ENCODE measurements at regions not wholly inside any gene's neighbourhood (a gene's known extent, or its start where the extent isn't known, plus 50 kb on each side); places are given as distances from the start of the nearest gene placed in this dataset.

DNA sequence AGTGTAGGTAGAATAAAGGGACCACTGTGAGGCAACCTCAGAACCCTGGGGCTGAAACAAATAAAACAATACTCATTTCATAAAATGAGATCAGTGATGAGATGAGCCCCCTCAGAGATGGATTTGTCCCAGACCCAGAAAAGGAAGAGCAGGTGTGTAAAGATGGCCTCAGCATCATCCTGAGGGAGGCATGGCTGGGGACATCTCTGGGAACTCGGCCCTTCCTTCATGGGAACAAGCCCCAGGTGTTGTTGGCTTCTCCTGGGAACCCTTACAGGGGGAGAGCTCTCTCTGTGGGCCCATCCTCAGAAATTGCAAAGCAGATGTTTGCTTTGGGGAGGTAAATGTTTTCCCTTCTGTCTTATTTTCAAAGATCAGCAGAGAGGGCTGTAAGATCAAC is 133.2 kb upstream of the USP24 start:
- no peaks in the 10 kb centered on the region for H3K4me1 ChIP-seq (ENCODE audit: control insufficient read depth in 1 of 2, insufficient read depth in 2 of 2, low read length in 2 of 2)
- no peaks in the 10 kb centered on the region for H3K27me3 ChIP-seq (ENCODE audit: control insufficient read depth in 1 of 2, insufficient read depth in 2 of 2, low read length in 2 of 2)
- H3K9ac ChIP-seq (ENCODE audit: low read depth in 1 of 2, low read length in 2 of 2): no peak overlapping the region
- H3K9me3 ChIP-seq (ENCODE audit: control insufficient read depth in 1 of 2, low read length in 2 of 2): no peaks in the 10 kb centered on the region
- H3K4me3 ChIP-seq (ENCODE audit: low read depth in 1 of 2, low read length in 2 of 2): no peak overlapping the region
- no peak overlapping the region for H3K27ac ChIP-seq (ENCODE audit: low read depth, low read length)
- no peaks in the 10 kb centered on the region for H3K36me3 ChIP-seq (ENCODE audit: control insufficient read depth in 1 of 2, insufficient read depth in 2 of 2, low read length in 2 of 2)

DNA sequence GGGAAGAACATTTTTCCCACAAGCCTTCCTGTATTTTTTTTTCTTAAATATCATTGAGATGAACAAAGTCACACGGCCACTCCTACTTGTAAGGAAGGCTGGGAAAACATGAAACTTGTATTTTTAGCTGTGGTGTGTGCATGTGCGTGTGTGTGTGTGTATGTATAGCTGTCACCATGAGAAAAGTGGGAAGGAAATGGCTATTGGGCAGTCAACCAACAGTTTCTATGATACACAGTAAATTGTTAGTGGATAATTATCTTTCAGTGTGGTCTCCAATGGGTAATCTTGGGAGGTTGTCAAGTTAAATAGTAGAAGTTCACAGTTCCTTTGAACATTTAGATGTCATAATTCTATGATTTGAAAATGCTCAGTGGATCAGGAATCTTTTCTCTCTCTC is 132.7 kb upstream of the USP24 start:
- Histone ChIP-seq H3K36me3 (ENCODE audit: control insufficient read depth in 1 of 2, insufficient read depth in 2 of 2, low read length in 2 of 2) (no peaks in the 10 kb centered on the region), H3K27me3 (ENCODE audit: control insufficient read depth in 1 of 2, insufficient read depth in 2 of 2, low read length in 2 of 2) (no peaks in the 10 kb centered on the region), H3K4me3 (ENCODE audit: low read depth in 1 of 2, low read length in 2 of 2) (no peak overlapping the region), H3K9ac (ENCODE audit: low read depth in 1 of 2, low read length in 2 of 2) (no peak overlapping the region), H3K9me3 (ENCODE audit: control insufficient read depth in 1 of 2, low read length in 2 of 2) (no peaks in the 10 kb centered on the region), H3K27ac (ENCODE audit: low read depth, low read length) (no peak overlapping the region), H3K4me1 (ENCODE audit: control insufficient read depth in 1 of 2, insufficient read depth in 2 of 2, low read length in 2 of 2) (no peaks in the 10 kb centered on the region)

DNA sequence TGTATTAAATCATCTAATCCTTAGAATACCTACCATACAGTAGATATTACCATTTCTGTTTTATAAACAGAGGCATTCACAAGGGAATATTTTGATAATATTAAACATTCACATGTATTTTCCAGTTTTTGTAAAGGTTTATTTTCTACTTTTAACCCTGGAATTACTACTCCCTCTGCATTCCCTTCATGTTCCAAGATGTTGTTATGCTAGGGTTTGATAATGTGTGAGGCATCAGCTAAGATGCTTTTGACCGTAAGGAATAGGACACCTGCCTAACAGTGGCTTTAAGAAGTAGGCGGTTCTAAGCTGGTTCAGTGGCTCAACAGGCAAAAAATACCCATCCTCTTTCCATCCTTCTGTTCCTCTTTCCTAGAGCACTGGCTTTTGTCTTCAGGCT is 131.9 kb upstream of the USP24 start:
- Histone ChIP-seq H3K27me3 (ENCODE audit: control insufficient read depth in 1 of 2, insufficient read depth in 2 of 2, low read length in 2 of 2) (no peaks in the 10 kb centered on the region), H3K27ac (ENCODE audit: low read depth, low read length) (no peak overlapping the region), H3K9ac (ENCODE audit: low read depth in 1 of 2, low read length in 2 of 2) (no peak overlapping the region), H3K4me3 (ENCODE audit: low read depth in 1 of 2, low read length in 2 of 2) (no peak overlapping the region), H3K36me3 (ENCODE audit: control insufficient read depth in 1 of 2, insufficient read depth in 2 of 2, low read length in 2 of 2) (no peaks in the 10 kb centered on the region), H3K4me1 (ENCODE audit: control insufficient read depth in 1 of 2, insufficient read depth in 2 of 2, low read length in 2 of 2) (no peaks in the 10 kb centered on the region), H3K9me3 (ENCODE audit: control insufficient read depth in 1 of 2, low read length in 2 of 2) (no peaks in the 10 kb centered on the region)

DNA sequence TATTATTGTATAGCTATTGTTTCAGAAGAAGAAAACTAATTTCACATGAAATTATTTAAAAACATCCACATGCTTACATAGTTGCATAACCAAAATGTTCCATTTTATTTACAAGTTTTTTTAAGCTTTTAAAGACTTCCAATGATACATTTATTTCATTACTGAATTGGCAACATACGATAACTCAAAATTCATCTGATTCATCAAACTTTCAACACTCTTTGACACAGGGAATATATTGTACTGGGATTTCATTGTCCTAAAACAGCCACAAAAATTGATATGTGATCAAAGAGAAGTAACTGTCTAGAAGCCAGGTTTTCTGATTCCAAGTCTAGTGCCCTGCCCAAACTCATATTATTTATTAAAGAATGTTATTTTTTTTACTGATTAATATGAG is 131.4 kb upstream of the USP24 start:
- Histone ChIP-seq H3K27me3 (ENCODE audit: control insufficient read depth in 1 of 2, insufficient read depth in 2 of 2, low read length in 2 of 2) (no peaks in the 10 kb centered on the region), H3K4me1 (ENCODE audit: control insufficient read depth in 1 of 2, insufficient read depth in 2 of 2, low read length in 2 of 2) (no peaks in the 10 kb centered on the region), H3K9ac (ENCODE audit: low read depth in 1 of 2, low read length in 2 of 2) (no peak overlapping the region), H3K4me3 (ENCODE audit: low read depth in 1 of 2, low read length in 2 of 2) (no peak overlapping the region), H3K27ac (ENCODE audit: low read depth, low read length) (no peak overlapping the region), H3K9me3 (ENCODE audit: control insufficient read depth in 1 of 2, low read length in 2 of 2) (no peaks in the 10 kb centered on the region), H3K36me3 (ENCODE audit: control insufficient read depth in 1 of 2, insufficient read depth in 2 of 2, low read length in 2 of 2) (no peaks in the 10 kb centered on the region)

DNA sequence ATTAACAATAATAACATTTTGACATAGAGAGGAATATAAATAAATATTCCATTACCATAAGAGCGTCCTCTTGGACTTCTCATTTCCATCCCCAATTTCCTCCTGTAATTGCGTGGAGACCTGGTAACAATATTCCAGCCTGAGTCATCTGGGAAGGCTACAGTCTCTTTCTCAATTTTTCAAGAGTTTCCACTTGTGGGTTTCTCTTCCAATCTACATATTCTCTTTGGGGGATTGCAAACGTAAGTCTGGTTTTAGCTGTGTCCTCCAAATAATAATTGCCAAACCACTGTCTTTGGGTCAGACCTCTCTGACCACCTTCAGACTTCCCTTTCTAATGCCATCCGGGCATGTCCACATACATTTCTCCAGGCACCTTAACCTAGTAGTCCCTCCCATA is 124.5 kb upstream of the USP24 start:
- Histone ChIP-seq H3K9ac (ENCODE audit: low read depth in 1 of 2, low read length in 2 of 2) (no peak overlapping the region), H3K4me3 (ENCODE audit: low read depth in 1 of 2, low read length in 2 of 2) (no peak overlapping the region), H3K27me3 (ENCODE audit: control insufficient read depth in 1 of 2, insufficient read depth in 2 of 2, low read length in 2 of 2) (no peaks in the 10 kb centered on the region), H3K27ac (ENCODE audit: low read depth, low read length) (no peak overlapping the region), H3K36me3 (ENCODE audit: control insufficient read depth in 1 of 2, insufficient read depth in 2 of 2, low read length in 2 of 2) (no peaks in the 10 kb centered on the region), H3K9me3 (ENCODE audit: control insufficient read depth in 1 of 2, low read length in 2 of 2) (no peaks in the 10 kb centered on the region), H3K4me1 (ENCODE audit: control insufficient read depth in 1 of 2, insufficient read depth in 2 of 2, low read length in 2 of 2) (no peaks in the 10 kb centered on the region)

DNA sequence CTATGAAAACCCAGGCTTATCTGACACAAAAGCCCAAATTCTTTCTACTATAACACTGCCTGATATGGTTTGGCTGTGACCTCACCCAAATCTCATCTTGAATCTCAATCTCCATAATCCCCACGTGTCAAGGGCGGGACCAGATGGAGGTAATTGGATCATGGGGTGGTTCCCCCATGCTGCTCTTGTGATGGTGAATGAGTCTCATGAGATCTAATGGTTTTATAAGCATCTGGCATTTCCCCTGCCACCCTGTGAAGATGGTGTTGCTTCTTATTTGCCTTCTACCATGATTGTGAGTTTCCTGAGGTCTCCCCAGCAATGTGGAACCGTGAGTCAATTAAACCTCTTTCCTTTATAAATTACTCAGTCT is 123.3 kb upstream of the USP24 start:
- H3K9me3 ChIP-seq (ENCODE audit: control insufficient read depth in 1 of 2, low read length in 2 of 2): no peaks in the 10 kb centered on the region
- H3K9ac ChIP-seq (ENCODE audit: low read depth in 1 of 2, low read length in 2 of 2): no peak overlapping the region
- H3K27ac ChIP-seq (ENCODE audit: low read depth, low read length): no peak overlapping the region
- peaks cover 0 to 4% of the 10 kb centered on the region in 2 donors for H3K27me3 ChIP-seq (ENCODE audit: control insufficient read depth in 1 of 2, insufficient read depth in 2 of 2, low read length in 2 of 2)
- H3K4me3 ChIP-seq (ENCODE audit: low read depth in 1 of 2, low read length in 2 of 2): no peak overlapping the region
- no peaks in the 10 kb centered on the region for H3K4me1 ChIP-seq (ENCODE audit: control insufficient read depth in 1 of 2, insufficient read depth in 2 of 2, low read length in 2 of 2)
- no peaks in the 10 kb centered on the region for H3K36me3 ChIP-seq (ENCODE audit: control insufficient read depth in 1 of 2, insufficient read depth in 2 of 2, low read length in 2 of 2)

DNA sequence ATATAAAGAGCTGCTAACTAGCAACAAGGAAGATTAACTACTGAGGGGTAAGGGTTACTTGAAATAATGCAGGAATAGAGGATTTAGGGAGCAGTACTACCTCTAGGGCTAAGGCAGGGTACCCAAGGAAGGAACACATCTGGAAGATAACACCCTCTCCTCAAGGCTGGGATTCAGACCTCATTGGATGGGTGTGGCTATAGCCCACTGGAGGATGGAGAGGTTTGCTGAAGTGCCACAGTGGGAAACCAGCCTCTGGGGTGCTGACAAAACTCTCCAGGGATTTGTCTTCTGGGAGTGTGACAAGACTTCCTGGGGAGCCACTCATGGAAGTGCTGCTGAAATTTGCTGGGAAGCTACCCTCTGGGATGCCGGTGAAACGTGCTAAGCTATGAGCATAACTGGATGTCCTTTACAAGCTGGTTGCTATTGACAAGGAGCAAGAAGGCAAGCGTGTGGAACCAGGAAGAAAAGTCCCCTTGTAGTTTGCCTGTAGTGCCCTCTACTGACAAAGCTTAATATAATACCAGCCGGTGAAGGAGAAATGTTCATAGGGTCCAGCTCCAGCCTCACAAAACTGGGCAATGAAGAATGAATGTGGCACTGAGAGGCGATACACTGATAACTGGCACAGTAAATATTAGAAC is 122.8 kb upstream of the USP24 start:
- no peaks in the 10 kb centered on the region for H3K36me3 ChIP-seq (ENCODE audit: control insufficient read depth in 1 of 2, insufficient read depth in 2 of 2, low read length in 2 of 2)
- H3K9ac ChIP-seq (ENCODE audit: low read depth in 1 of 2, low read length in 2 of 2): no peak overlapping the region
- no peak overlapping the region for H3K4me3 ChIP-seq (ENCODE audit: low read depth in 1 of 2, low read length in 2 of 2)
- peaks cover 0 to 4% of the 10 kb centered on the region in 2 donors for H3K27me3 ChIP-seq (ENCODE audit: control insufficient read depth in 1 of 2, insufficient read depth in 2 of 2, low read length in 2 of 2)
- no peak overlapping the region for H3K27ac ChIP-seq (ENCODE audit: low read depth, low read length)
- no peaks in the 10 kb centered on the region for H3K9me3 ChIP-seq (ENCODE audit: control insufficient read depth in 1 of 2, low read length in 2 of 2)
- no peaks in the 10 kb centered on the region for H3K4me1 ChIP-seq (ENCODE audit: control insufficient read depth in 1 of 2, insufficient read depth in 2 of 2, low read length in 2 of 2)

DNA sequence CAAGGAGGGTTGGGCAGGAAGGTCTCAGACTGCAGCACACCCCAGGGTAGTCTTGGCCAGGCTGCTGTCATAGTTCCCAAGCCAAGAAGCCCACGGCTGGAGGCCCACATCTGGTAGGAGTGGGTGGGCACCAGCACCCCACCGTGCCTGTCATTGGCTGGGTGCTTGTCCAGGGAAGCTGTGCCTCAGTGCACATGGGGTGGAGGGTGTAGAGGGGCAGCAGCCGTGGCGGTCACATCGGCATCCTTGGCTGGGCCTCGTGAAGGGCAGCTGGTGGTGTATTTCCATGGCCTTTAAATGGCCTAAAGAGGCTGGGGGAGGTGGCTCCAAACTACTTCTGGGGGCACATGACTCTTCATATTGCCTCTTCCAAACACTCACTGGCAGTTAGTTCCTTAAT is 119.6 kb upstream of the USP24 start:
- Histone ChIP-seq H3K36me3 (ENCODE audit: control insufficient read depth in 1 of 2, insufficient read depth in 2 of 2, low read length in 2 of 2) (no peaks in the 10 kb centered on the region), H3K4me3 (ENCODE audit: low read depth in 1 of 2, low read length in 2 of 2) (no peak overlapping the region), H3K27ac (ENCODE audit: low read depth, low read length) (no peak overlapping the region), H3K9me3 (ENCODE audit: control insufficient read depth in 1 of 2, low read length in 2 of 2) (no peaks in the 10 kb centered on the region), H3K9ac (ENCODE audit: low read depth in 1 of 2, low read length in 2 of 2) (no peak overlapping the region), H3K4me1 (ENCODE audit: control insufficient read depth in 1 of 2, insufficient read depth in 2 of 2, low read length in 2 of 2) (no peaks in the 10 kb centered on the region), H3K27me3 (ENCODE audit: control insufficient read depth in 1 of 2, insufficient read depth in 2 of 2, low read length in 2 of 2) (peaks cover 0 to 4% of the 10 kb centered on the region in 2 donors)

DNA sequence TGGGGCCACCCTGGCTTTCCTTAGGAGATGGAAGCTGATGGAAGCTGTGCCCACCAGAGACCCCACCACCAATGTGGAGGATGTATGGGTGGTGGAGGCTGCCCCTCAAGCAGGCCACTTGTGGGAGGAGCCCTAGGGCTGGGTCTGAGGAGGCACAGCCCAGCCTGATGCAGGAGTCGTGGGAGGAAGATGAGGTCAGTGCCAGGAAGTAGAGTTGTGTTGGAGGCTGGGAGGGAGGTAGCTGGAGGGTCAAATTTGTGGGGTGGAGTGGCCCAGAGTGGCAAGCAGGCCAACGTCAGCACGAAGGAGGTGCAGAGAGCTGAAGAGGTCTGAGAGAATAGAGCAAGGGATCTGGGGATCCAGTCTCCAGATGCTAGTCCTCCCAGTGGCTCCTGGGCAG is 119.0 kb upstream of the USP24 start:
- H3K9me3 ChIP-seq (ENCODE audit: control insufficient read depth in 1 of 2, low read length in 2 of 2): no peaks in the 10 kb centered on the region
- no peak overlapping the region for H3K4me3 ChIP-seq (ENCODE audit: low read depth in 1 of 2, low read length in 2 of 2)
- no peaks in the 10 kb centered on the region for H3K36me3 ChIP-seq (ENCODE audit: control insufficient read depth in 1 of 2, insufficient read depth in 2 of 2, low read length in 2 of 2)
- H3K4me1 ChIP-seq (ENCODE audit: control insufficient read depth in 1 of 2, insufficient read depth in 2 of 2, low read length in 2 of 2): peaks cover 0 to 3% of the 10 kb centered on the region in 2 donors
- H3K27me3 ChIP-seq (ENCODE audit: control insufficient read depth in 1 of 2, insufficient read depth in 2 of 2, low read length in 2 of 2): peaks cover 0 to 4% of the 10 kb centered on the region in 2 donors
- H3K27ac ChIP-seq (ENCODE audit: low read depth, low read length): no peak overlapping the region
- no peak overlapping the region for H3K9ac ChIP-seq (ENCODE audit: low read depth in 1 of 2, low read length in 2 of 2)

DNA sequence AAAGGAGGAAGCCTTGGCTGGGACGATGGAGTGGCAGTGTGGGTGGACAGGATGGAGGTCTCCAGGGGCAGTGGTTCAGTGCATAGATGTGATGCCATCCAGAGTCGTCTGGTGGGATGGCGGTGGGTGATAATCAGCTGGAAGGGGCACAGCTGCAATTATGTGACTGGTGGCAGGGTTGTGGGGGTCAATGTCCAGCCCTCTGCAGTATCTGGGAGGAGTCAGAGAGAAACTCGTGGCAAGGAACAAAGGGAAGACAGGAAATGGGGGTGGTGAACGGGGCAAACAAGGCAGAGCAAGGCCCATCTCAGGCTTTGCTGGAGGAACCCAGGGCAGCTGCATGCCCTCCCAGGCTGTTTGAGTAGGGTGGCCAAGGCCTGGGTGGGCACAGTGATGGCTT is 118.3 kb upstream of the USP24 start:
- no peak overlapping the region for H3K27ac ChIP-seq (ENCODE audit: low read depth, low read length)
- no peaks in the 10 kb centered on the region for H3K36me3 ChIP-seq (ENCODE audit: control insufficient read depth in 1 of 2, insufficient read depth in 2 of 2, low read length in 2 of 2)
- no peak overlapping the region for H3K4me3 ChIP-seq (ENCODE audit: low read depth in 1 of 2, low read length in 2 of 2)
- peaks cover 0 to 4% of the 10 kb centered on the region in 2 donors for H3K27me3 ChIP-seq (ENCODE audit: control insufficient read depth in 1 of 2, insufficient read depth in 2 of 2, low read length in 2 of 2)
- no peak overlapping the region for H3K9ac ChIP-seq (ENCODE audit: low read depth in 1 of 2, low read length in 2 of 2)
- no peaks in the 10 kb centered on the region for H3K9me3 ChIP-seq (ENCODE audit: control insufficient read depth in 1 of 2, low read length in 2 of 2)
- H3K4me1 ChIP-seq (ENCODE audit: control insufficient read depth in 1 of 2, insufficient read depth in 2 of 2, low read length in 2 of 2): peaks cover 0 to 3% of the 10 kb centered on the region in 2 donors

DNA sequence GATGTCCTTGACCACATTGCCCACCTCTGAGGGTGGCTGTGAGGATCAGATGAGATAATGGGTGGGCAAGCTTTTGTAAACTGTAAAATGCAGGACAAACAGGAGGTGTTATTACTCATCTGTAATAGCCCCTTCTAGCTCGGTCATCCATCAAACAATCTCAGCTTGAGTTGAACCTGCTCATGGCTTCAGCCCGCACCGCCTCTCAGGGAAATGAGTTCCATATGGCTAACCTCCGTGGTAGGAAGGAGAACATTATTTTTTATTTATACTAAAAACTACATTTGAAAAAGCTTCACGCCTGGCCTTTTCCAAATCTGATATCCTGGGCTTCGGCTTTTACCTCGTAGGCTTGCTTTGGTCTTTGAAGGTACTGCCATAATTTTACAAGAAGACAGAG is 116.2 kb upstream of the USP24 start:
- Histone ChIP-seq H3K36me3 (ENCODE audit: control insufficient read depth in 1 of 2, insufficient read depth in 2 of 2, low read length in 2 of 2) (no peaks in the 10 kb centered on the region), H3K4me1 (ENCODE audit: control insufficient read depth in 1 of 2, insufficient read depth in 2 of 2, low read length in 2 of 2) (peaks cover 0 to 3% of the 10 kb centered on the region in 2 donors), H3K27me3 (ENCODE audit: control insufficient read depth in 1 of 2, insufficient read depth in 2 of 2, low read length in 2 of 2) (peaks cover 0 to 4% of the 10 kb centered on the region in 2 donors), H3K9me3 (ENCODE audit: control insufficient read depth in 1 of 2, low read length in 2 of 2) (no peaks in the 10 kb centered on the region), H3K27ac (ENCODE audit: low read depth, low read length) (no peak overlapping the region), H3K9ac (ENCODE audit: low read depth in 1 of 2, low read length in 2 of 2) (no peak overlapping the region), H3K4me3 (ENCODE audit: low read depth in 1 of 2, low read length in 2 of 2) (no peak overlapping the region)
